HPDE6-E6E7 (cell line): ENCODE measurements at regions not wholly inside any gene's neighbourhood (a gene's known extent, or its start where the extent isn't known, plus 50 kb on each side); places are given as distances from the start of the nearest gene placed in this dataset.

Source experiments
- DNase-seq: peaks from one replicate; pipeline ENCODE4 v3.0.0; 2011; ENCODE audit warnings: missing footprints; ENCODE audit errors: extremely low spot score

DNA sequence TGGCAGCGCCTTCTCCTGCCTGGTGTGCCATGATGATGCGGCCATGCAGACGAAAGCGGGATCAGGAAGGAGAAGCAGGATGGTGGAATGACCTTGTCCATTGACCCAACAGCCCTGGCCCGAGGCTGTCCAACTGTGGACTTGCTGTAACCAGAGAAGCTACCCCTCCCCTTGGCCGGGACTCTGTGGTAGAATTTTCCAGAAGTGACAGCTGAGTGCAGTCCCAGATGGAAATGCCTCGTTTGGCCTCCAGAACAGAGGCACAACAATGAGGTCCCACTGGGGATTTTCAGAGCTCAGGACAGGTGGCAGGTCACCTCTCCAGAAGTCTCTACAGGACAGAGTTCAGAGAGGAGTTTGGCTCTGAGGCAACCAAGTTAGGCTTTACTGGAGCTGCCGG is 299.2 kb upstream of the CDH4 start:
- DNase-seq, result no peak

DNA sequence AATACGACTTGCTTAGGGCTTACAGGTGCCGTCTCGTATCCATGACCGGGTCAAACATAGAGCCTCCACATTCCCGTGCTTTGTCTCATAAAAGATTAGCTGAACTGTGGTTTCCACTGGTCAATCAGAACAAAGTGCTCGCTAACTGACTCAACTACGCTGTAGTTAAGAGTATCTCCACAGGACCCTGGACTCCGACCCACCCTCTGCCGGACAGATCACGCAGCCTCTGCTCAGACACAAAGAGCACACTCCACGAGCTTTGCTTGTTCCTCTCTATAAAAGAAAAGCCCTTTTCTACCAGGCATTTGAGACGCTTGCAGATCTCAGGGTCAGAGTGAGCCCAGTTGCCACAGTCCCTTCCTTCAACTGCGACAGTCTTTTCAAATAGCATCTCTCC is 298.7 kb upstream of the CDH4 start:
- no peak for DNase-seq

DNA sequence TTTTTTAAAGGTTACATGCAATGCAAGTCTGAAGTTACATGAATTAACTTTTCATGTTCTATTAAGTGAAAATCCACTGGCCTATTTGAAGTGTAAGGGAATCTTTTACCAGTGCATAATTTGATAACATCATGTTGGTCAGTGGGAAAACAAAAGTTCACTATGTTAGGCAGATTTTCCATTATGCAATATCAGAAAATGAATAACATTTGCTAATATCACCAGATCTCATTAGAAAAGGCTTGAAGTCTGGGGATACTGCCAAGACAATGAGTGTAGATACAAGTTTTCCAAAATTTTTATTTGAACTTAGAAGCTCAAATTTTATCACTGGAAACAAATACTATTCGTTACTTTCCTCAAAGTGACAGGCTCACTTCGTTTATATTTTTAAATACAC is 296.4 kb upstream of the CDH4 start:
- no peak for DNase-seq

DNA sequence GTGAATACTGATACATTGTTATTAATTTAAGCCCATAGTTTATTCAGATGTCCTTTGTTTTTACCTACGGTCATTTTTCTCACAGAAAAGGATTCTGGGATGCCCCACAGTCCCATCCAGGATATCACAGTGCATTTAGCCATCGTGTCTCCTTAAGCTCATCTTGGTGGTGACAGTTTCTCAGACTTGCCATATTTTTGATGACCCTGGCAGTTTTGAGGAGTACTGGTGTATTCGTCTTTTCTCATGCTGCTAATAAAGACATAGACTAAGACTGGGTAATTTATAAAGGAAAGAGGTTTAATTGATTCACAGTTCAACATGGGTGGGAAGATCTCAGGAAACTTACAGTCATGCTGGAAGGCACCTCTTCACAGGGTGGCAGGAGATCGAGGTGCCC is 295.9 kb upstream of the CDH4 start:
- DNase-seq, result no peak

DNA sequence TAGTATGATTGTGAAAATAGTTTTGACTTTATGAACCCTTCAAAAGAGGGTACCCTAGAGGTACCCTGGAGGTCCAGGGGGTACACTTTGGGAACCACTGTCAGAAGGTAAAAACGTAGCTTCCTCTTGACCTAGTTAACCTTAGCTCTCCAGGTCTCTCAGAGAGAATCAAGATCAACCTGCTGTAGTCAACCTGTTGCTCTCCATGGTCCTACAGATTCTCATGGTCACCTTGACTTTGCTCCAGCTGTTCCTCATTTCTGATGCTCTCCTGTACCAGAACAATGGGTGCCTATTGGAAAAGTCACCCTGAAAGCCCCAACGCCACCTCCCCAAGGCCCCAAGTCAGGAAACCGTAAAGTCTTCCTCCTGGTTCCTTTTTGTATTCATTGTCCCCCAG is 294.4 kb upstream of the CDH4 start:
- DNase-seq, result no peak

DNA sequence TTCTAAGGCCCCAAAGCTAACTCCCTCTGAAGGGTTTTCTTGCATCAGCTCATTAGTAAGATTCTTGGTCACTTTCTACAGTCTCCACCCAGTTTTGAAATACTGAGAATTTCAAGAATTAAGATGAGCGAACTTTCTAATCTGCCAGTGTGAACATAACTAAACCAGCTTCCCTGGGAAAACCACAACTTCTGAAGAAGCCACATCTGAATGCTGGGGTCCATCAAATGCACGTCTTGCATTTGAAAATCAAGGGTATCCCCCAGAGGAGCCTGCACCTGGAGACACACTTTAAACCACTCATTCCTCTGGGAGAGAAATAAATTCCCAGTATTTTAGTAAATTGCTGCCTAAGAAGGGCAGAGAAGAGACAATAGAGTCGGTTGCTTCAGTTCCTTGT is 292.1 kb upstream of the CDH4 start:
- DNase-seq, result no peak

DNA sequence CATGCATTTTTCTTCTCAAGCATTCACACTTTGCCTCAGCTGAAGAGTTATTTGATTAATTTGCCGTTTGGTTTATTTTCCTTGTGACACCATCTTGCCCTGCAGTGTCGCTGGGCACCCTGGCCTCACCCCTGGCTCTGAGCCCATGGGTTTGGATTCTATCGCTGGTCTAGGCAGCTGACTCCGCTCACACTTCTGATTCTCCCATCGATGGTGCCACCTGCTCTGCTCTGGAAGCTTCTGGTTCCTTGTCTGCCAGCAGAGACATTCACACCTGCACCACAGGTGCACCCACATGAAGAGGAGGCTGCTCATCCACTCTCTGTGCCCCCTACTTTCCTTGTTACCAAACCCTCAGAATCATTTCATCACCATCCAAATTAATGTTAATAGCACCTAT is 291.6 kb upstream of the CDH4 start:
- DNase-seq, result no peak

DNA sequence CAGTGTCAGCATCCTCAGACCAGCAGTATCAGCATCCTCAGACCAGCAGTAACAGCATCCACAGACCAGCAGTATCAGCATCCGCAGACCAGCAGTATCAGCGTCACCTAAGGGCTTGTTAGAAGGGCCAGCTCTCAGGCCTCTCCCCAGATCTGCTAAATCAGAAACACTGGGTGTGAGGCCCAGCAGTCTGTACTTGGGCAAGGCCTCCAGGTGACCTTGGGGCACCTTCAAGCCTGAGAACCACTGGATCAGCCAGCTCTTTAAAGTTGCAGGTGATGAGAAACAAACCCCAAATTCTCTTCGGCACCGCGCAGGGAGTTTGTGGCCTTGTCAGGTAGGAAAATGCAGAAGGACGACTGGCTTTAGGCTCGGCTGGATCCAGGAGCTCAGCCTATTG is 290.5 kb upstream of the CDH4 start:
- no peak for DNase-seq

DNA sequence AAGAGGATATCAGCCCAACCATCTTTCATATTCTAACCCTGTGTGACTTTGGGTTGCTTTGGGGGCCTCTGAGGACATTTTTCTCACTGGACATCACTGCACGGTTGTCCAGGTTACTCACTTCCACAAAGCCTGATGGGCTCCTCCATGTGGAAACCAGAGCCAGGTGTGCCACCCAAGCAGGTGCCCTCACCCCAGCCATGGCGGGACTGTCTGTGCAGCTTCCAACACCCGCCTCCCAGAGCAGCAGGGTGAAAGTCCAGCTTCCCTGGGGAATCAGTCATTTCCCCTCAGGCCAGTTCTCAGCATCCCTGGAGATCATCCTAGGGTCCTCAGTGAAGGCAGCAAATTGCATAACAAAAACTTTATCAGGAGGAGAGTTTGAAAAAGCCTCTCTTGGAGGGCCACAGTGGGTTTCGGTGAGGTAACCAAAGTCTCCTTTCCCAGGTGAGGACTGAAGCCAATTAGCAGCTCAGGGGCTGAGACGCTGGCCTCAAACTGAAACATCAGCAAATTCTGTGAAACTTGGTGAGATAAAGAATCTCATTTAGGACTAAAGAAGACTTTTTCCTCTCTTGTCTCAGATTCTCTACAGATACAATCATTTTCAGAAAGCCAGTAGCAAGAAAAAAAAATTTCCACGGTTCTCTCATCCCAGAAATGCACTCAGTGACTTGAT is 289.6 kb upstream of the CDH4 start:
- no peak for DNase-seq

DNA sequence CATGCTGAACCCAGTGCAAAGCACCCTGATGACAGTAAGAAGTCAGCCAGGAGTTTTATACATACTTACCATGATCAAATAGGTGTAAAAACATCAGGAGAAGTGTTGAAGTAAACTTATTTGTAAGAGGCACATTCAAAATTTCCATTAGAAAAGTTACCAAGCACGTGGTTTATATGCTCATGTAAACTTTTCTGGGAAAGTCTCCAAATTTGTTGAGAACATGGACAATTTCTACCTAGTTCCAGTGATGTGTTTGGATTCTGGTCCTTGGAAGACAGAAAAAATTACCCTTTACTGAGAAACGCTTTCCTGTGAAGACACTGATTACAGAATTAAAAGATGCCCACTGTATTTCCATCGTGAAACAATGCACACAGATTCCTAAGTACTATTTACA is 288.9 kb upstream of the CDH4 start:
- no peak for DNase-seq

DNA sequence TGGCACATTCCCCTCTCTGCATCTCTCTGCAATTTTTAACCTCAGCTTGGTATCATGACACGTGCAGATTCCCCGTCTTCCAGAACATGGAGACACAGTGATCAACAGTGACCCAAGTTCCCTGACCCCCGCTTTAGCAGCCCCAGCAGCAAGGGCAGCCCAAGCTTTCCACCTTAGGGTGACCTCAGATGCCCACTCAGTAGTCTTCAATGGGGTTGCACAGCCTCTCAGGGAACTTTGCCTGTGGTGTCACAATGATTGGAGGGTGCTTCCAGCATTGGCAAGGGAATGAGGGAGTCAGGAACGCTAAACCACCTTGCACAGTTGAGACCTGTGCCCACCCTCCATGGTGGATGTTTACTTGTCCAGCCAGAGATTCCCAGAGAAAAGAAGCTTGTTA is 287.1 kb upstream of the CDH4 start:
- DNase-seq, result no peak

DNA sequence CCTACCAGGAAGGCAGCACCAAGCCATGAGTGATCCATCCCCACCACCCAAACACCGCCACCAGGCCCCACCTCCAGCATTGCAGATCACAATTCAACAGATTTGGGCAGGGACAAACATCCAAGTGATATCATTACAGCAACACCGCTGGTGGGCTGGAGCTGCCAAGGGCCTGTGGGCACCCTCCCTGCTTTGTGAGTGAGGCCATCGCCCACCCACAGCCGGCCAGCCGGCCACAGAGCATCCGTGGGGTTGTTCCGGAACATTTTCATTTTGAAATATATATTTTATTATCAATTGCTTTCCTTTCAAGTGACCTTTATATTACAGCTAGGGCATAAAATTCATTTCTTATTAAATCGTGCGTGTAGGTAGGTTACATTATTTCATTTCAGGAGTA is 286.0 kb upstream of the CDH4 start:
- no peak for DNase-seq

DNA sequence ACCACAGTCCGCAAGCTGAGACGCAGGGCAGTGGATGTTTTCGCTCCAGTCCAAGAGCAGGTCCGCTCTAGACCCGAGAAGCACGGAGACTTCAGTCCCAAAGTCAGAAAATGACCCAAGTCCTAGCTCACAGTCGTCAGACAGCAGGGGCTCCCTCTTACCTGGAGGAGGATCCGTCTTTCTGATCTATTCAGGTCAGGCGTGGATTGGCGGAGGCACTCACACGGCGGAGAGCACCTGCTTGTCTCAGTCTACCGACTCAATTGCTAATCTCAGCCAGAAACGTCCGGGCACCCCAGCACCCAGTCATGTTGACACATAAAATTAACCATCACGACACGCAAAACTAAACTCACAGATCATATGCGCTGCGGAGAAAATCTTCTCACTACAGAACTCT is 285.3 kb upstream of the CDH4 start:
- DNase-seq, result no peak

DNA sequence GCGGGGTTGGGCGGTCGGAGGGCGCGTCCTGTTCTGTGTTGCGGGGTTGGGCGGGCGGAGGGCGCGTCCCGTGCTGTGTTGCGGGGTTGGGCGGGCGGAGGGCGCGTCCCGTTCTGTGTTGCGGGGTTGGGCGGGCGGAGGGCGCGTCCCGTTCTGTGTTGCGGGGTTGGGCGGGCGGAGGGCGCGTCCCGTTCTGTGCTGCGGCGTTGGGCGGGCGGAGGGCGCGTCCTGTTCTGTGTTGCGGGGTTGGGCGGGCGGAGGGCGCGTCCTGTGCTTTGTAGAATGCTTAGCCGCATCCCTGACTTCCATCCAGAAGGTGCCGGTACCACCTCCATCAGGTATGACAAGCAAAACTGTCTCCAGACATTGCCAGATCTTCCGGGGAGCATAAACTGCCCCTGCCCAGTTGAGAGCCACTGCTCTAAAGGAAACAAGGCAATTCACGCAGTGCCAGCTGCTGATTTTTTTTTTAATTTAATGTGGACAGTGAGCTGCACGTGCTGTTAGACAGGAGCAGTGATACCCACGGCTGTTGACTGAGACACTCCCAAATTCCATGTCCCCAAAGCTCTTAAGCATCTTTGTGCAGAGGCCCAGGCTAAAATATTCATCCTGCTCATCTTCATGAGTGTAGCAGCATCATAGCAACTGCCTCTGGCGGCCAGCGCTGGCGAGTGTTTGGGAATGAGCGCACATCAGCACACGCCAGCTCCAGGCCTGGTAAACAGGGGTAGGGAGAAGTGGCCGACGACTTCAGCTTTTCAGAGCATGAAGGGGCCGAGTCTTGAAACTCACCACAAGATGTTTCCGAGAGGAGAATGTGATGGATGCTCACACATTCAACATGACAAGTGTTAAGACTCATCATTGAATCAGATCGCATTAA is 284.4 kb upstream of the CDH4 start:
- no peak for DNase-seq

DNA sequence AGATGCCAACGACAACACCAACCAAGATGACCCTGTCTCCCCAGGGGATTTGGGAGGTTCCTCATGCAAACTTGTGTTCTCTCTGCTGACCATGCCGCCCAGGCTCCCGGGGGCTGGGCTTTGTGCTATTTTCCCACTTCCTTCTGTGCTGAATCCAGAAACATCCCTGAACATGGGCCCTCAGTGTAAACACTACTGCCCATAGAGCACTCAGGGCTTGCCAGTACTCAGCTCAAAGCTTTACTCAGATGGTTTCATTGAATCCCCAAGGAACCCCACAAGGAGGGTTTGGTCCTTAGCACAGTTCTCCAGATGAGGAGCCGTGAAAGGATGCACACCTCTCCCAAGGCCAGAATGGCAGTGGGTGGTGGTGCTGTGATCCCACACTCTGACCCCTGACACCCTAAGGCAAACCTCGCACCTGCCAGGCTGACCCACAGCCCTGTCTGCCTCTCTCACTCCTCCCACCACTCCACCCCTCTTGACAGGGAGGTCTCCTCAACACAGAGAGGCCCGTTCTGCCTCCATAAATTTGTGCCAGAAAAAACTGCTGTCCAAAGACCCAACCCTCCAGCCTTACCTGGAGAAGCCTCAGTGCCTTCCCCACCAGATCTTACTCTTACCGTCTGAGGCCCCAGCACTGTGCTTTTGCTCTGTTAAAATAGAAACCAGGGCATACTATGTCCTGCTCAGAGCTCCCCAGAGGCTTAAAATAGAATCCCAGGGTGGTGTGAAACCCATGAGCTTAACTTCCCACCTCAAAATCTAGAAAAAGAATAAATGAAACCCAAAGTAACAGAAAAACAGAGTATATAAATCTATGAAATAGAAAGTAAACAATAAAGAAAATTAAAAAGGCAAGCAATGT is 283.0 kb upstream of the CDH4 start:
- DNase-seq, result no peak

DNA sequence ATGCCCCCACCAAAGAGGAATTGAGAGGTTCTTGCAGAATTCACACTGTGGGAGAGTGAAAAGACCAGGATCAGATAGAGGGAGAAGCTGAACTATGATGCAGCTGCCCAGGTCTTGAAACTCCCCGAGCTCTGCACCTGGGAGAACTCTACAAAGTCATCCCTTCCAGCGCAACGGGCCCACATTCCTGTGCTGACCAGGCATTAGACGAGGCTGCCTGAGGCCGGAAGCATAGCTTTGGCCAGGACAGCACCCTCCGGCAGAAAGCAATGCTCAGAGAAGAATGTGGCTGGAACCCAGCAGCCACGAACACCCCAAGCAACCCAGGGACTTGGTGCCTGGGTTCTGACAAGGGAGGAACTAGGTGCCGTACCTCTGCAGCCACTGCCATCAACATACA is 281.5 kb upstream of the CDH4 start:
- no peak for DNase-seq

DNA sequence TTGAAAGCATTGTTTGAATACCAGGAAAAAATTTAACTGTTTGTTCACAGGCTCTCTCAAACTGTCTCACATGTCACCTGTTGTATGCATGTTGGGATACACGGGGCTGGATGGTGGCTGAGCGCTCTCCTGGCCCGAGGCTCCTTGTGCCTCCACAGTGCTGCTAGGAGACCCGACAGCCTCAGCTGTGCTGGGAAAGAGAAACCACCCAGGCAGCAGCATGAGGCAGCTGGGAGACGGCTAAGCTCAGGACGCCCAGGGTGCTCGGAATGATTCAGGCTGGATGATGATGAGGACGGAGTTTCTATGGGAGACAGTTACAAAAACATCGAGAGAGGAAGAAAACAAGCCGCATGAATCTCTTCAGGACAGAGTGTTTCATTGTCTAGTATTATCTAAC is 278.0 kb upstream of the CDH4 start:
- DNase-seq, result no peak

DNA sequence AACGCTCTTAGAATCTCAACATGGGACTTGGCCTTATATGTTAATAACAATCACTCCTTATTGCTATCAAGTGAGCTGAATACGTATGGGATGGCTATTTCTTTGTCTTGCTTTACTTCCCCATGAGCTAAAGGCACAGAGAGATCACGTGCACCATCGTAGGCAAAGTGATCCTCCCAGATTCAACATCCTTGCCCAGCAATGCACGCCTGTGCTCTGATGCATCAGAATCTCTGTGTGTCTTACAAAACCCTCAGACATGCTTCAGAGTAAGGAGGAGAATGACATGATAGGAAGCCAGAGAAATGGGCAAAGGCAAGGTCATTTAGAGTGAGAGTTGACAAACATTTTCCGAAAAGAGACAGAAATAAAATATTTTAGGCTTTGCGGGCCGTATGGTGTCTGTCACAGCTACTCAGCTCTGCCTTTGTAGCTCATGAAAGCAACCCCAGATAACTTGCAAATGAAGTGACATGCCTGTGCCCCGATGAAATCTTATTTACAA is 277.6 kb upstream of the CDH4 start:
- no peak for DNase-seq

DNA sequence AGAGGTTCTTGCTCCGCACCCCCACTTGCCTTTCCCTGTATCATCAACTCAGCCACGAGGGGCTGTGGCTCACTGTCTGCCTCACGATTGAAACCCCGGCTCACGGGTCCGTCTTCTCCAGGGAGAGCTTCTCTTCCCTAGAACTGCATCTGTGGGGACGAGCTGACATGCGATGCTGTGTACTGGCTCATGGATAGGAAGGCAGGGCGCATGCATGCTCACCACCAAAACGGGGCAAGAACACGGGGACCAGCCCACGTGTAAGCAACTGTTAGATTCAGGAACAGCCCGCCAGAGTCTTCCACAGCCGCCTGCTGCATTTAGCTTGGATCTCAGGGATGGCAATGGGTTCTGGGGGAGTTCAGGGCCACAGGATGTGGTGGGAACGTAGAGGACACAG is 275.9 kb upstream of the CDH4 start:
- no peak for DNase-seq

DNA sequence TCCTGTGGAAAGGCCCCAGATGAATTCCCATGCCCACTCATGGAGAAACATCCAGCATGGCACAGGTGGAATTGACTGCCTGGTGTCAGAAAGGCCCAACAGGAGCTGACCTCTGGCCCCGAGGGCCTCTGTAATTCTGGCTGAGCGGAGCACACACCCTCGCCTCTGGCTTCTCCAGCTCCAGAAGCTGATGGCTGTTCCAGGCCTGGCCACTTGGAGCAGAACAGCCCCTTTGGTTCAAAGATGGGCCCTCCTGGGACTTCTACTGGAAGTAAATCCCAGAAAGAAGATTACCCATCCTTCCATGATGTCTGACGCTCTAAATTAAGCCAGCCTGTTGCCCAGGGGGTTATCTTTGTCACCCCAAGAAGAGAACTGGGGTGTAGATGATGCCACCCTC is 275.1 kb upstream of the CDH4 start:
- no peak for DNase-seq

DNA sequence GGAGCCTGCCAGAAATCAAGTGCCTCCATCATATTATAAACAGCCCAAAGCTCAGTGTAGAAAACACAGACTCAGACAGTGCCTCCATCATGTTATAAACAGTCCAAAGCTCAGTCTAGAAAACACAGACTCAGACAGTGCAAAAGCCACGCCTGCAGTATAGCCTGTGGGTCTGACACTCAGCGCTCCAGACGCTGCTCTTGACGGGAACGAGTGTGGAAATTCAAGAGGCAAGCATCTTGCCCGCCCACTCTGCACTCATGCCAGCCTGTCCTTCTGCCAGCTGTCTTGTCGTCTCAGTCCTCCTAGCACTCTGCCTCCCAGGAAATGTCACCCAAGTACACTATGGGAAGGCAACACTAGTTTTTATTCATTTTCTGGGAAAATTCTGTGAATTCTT is 274.2 kb upstream of the CDH4 start:
- DNase-seq, result no peak

DNA sequence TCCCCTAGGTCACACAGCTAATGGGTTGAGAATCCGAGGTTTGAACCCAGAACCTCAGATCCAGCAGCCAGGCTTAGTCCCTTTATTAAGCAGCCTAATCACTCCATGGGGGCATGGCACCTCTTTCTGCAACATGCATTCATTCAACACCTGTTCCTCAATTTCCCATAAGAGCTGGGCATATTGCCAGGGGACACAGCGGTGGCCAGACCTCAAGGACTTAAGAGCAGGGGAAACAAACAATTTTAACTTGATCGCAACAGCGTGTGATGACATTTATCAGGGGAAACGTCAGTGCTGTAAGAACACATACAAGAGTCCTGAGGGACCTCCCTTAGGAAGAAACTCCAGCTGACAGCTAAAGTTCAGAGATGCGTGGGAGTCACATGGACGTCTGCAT is 267.4 kb upstream of the CDH4 start:
- DNase-seq, result no peak
